GM18499 (cell line): ENCODE measurements at regions not wholly inside any gene's neighbourhood (a gene's known extent, or its start where the extent isn't known, plus 50 kb on each side); places are given as distances from the start of the nearest gene placed in this dataset.
"Not testable (repeated sequence)": the region's sequence is repeated elsewhere in the genome, so short reads cannot be mapped to it uniquely, and the experiment has no call there.

Experiments
- ATAC-seq: cut with Tn5 transposase; IDR thresholded peaks from one replicate; pipeline ENCODE4 v1.9.1; 2021; ENCODE audit warnings: moderate number of reproducible peaks; ENCODE audit not compliant: insufficient read depth, unreplicated experiment

DNA sequence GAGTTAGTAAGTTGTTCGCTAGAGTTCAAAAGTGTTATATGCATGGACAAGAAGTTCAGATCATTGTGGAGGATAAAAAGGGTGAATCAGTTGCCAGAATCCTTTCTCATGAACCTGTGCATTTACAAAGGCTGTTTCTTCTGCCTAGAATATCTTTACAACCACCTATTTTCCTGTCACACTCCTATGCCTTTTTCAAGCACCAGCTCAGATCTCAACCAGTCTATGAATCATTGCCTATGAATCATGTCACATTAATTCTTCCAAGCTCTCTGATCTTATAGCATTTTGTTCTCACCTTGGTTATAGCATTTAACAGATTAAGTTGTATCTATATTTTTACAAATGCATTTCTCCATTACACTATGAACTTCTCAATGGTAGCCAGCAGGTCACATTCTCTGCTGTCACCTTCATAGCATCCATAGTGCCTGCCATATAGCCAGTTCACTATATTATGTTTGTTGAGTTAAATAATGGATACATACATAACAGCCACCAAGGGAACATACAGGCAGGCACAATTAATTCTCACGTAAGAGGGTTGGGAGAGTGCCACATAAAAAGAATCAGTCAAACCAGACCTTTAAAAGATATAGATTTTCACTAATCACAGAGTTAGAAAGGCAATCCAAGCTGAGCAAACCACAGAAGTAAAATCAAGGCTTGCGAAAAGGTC, 573.0 kb downstream of the FOXG1 start:
- ATAC-seq, result no peak

- ATAC-seq, result no peak
Measured at GRCh38 chr14:29348504-29348903, 579.1 kb downstream of the PRKD1 start.

- ATAC-seq, result no peak
Measured at GRCh38 chr14:29350496-29350895, 577.2 kb downstream of the PRKD1 start.

- ATAC-seq, result no peak
Measured at GRCh38 chr14:29351996-29352705, 575.5 kb downstream of the PRKD1 start.

DNA sequence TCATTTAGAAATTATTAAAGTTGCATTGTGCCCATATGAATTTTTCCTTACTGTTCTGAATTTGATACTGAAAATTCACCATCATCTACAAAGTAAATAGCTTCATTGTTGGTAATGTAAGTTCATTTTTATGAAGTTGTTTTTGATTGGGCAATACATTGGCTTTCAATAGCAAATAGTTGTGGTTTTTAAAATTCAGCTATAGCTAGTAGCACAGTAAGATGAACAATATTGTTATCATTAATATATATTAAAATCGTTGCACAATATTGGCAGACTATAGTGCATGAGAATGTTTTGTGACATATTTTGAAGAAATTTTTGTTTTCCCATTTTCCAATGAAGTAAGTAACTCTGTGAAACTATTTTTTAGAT, 575.0 kb downstream of the PRKD1 start:
- no peak for ATAC-seq

- no peak for ATAC-seq
Measured at GRCh38 chr14:29353513-29353912, 574.1 kb downstream of the PRKD1 start.

- ATAC-seq, result no peak
Measured at GRCh38 chr14:29354486-29354885, 573.2 kb downstream of the PRKD1 start.

- ATAC-seq, result no peak
Measured at GRCh38 chr14:29355331-29355730, 572.3 kb downstream of the PRKD1 start.

DNA sequence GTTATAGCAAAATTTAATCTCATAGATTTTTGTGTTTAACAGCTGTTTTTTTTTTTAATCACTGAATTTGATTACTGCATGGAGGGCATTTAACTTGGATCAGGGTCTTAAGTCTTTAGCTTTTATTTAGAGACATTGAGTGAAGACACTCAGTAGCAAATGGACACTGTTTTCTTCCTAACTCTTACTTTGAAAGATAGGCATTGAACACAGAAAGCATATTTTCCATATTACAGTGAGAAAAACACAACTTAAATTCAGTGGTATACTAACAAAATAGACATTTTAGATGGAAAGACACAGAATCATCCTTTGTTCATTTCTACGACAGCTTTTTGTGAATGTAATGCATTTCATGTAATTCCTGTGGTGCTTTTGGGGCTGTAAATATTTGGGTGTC, 571.8 kb downstream of the PRKD1 start:
- no peak for ATAC-seq

DNA sequence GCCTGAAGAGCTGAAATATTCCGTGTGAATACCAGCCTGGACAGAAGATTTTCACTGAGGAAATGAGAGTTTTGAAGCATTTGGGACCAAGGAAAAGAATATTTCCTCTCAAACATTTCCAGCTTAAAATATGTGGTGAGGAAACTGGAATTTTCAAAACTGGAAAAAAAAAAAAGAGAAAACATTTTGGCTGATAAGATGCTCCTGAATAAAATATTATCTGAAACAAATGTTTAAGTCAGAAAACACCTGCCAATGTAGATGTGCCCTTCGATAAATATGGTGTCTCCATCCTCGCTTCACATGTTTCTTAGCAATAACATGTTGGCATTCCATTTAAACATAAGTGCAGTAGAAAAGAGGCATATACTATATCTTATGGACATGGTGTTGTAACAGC, 567.0 kb downstream of the PRKD1 start:
- ATAC-seq, result no peak

GRCh38 chr14:29370024-29370423, 557.6 kb downstream of the PRKD1 start:
- no peak for ATAC-seq

GRCh38 chr14:29376237-29376636, 551.4 kb downstream of the PRKD1 start:
- ATAC-seq, result no peak

GRCh38 chr14:29380826-29381225, 546.8 kb downstream of the PRKD1 start:
- no peak for ATAC-seq

DNA sequence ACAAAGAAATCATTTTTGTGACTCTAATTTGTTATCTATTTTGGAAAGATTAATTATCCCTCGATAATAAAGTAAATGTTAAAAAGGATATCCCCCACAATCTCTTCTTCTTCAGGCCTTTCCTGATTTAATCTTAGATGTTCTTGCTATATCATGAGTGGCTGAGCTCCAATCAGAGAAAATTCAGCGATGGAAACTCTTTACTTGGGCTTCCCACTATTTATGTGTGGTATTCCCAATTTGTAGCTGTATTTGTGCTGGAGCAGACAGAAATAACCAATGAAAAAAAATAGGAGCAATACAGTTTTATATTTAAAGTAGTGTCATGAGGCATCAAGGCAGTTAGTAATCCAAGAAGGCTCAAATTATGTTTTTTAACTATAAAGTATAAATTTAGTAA, 539.1 kb downstream of the PRKD1 start:
- no peak for ATAC-seq

GRCh38 chr14:29390081-29390832, 537.4 kb downstream of the PRKD1 start:
- ATAC-seq, result no peak

DNA sequence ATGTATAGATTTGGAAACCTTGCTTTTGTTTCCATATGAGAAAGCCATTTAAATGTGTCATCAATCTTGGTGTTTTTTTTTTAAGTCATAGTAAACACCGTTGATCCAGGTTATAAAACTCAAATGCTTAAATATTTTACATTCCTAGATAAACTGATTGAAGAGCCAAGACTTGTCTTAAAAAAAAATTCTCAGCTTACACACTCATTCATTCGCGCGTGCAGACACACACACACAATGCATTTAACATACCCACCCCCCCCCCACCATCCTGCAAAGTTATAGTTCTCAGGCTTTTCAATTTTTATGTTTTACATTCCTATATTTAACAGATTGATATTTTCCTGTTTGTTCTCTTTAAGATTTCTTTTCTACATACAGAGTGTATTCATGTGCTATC, 536.4 kb downstream of the PRKD1 start:
- ATAC-seq, result no peak

GRCh38 chr14:29391801-29392200, 535.8 kb downstream of the PRKD1 start:
- no peak for ATAC-seq

- ATAC-seq, result no peak
Measured at GRCh38 chr14:29392287-29392686, 535.4 kb downstream of the PRKD1 start.

DNA sequence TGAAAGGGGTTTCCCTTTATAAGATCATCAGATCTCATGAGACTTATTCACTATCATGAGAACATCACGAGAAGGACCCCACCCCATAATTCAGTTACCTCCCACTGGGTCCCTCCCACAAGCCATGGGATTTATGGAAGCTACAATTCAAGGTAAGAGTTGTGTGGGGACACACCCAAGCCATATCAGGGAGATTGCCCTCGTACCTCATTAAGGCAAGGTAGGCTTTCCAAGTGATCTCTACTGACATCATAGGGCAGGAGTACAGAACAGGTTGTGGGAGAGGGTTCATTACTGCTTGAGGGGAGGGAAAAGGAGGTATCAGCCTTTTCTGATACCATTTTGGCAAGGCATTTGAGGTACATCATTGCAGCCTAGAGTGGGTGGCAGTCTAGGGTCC, 524.6 kb downstream of the PRKD1 start:
- ATAC-seq, result no peak

DNA sequence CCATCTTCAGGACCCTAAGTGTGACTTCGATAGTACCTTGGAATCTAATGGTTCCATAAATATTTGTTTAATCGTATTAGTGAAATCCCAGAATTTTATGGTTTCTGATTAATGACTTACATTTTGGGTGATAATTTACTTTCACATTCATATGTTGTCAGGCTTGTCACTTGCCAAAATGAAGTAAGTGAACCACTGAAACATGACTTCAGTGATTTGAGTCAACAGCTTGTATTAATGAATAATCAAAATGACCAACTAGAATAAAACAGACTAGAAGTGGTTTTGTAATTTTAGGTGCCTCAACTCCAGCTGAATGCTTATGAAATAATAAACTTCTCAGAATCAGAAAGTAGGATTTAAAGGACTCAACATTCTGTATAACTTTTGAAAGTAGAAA, 517.1 kb downstream of the PRKD1 start:
- ATAC-seq, result no peak

- ATAC-seq, result not testable (repeated sequence)
Measured at GRCh38 chr14:29414931-29415330, 512.7 kb downstream of the PRKD1 start.
